ENCODE measurements at regions not wholly inside any gene's neighbourhood (a gene's known extent, or its start where the extent isn't known, plus 50 kb on each side); places are given as distances from the start of the nearest gene placed in this dataset.

- H3K36me3 ChIP-seq = no peaks in the 10 kb centered on the region
- no peak for DNase-seq (ENCODE audit: low spot score in 2 of 2)
- no peaks in the 10 kb centered on the region for H3K9me3 ChIP-seq
- WGBS = 43% methylated on average over 2 of the region's 2 CpGs
- no peaks in the 10 kb centered on the region for H3K4me1 ChIP-seq
- no peaks in the 10 kb centered on the region for H3K27me3 ChIP-seq
- no peak for TF ChIP-seq POLR2A (IDR thresholded peaks at IDR 0.05)
- no peak for TF ChIP-seq EP300 (IDR thresholded peaks at IDR 0.05)
- no peak for TF ChIP-seq CTCF (IDR thresholded peaks at IDR 0.05)
- TF ChIP-seq POLR2AphosphoS5 (IDR thresholded peaks at IDR 0.05) = no peak
- no peak overlapping the region for H3K27ac ChIP-seq
- no peak overlapping the region for H3K4me3 ChIP-seq
Observed at GRCh38 chr3:24843955-24844354, 349.3 kb upstream of the THRB start.

GRCh38 chr3:24845524-24846155 is 351.0 kb upstream of the THRB start:
- no peaks in the 10 kb centered on the region for H3K4me1 ChIP-seq
- no peak overlapping the region for H3K27ac ChIP-seq
- 53% methylated on average over 3 of the region's 3 CpGs for WGBS
- H3K27me3 ChIP-seq = no peaks in the 10 kb centered on the region
- no peak for DNase-seq (ENCODE audit: low spot score in 2 of 2)
- H3K9me3 ChIP-seq = no peaks in the 10 kb centered on the region
- no peak for TF ChIP-seq POLR2AphosphoS5 (IDR thresholded peaks at IDR 0.05)
- TF ChIP-seq EP300 (IDR thresholded peaks at IDR 0.05) = no peak
- no peak for TF ChIP-seq POLR2A (IDR thresholded peaks at IDR 0.05)
- TF ChIP-seq CTCF (IDR thresholded peaks at IDR 0.05) = no peak
- no peak overlapping the region for H3K4me3 ChIP-seq
- H3K36me3 ChIP-seq = no peaks in the 10 kb centered on the region

- H3K27ac ChIP-seq = no peak overlapping the region
- no peaks in the 10 kb centered on the region for H3K36me3 ChIP-seq
- no peaks in the 10 kb centered on the region for H3K9me3 ChIP-seq
- 35% methylated on average over 1 of the region's 1 CpG for WGBS
- no peak for TF ChIP-seq POLR2A (IDR thresholded peaks at IDR 0.05)
- no peak for TF ChIP-seq EP300 (IDR thresholded peaks at IDR 0.05)
- TF ChIP-seq CTCF (IDR thresholded peaks at IDR 0.05) = no peak
- no peak for TF ChIP-seq POLR2AphosphoS5 (IDR thresholded peaks at IDR 0.05)
- H3K4me1 ChIP-seq = no peaks in the 10 kb centered on the region
- no peak for DNase-seq (ENCODE audit: low spot score in 2 of 2)
- no peak overlapping the region for H3K4me3 ChIP-seq
- H3K27me3 ChIP-seq = no peaks in the 10 kb centered on the region
Observed at GRCh38 chr3:24846286-24846860, 351.7 kb upstream of the THRB start.

GRCh38 chr3:24850245-24850644 is 355.6 kb upstream of the THRB start:
- no peak for DNase-seq (ENCODE audit: low spot score in 2 of 2)
- H3K27ac ChIP-seq = no peak overlapping the region
- TF ChIP-seq CTCF (IDR thresholded peaks at IDR 0.05) (no peak), EP300 (IDR thresholded peaks at IDR 0.05) (no peak), POLR2AphosphoS5 (IDR thresholded peaks at IDR 0.05) (no peak), POLR2A (IDR thresholded peaks at IDR 0.05) (no peak)
- H3K4me1 ChIP-seq = no peaks in the 10 kb centered on the region
- H3K27me3 ChIP-seq = no peaks in the 10 kb centered on the region
- no peaks in the 10 kb centered on the region for H3K9me3 ChIP-seq
- 61% methylated on average over 2 of the region's 2 CpGs for WGBS
- no peaks in the 10 kb centered on the region for H3K36me3 ChIP-seq
- no peak overlapping the region for H3K4me3 ChIP-seq

- Histone ChIP-seq H3K4me3 (no peak overlapping the region), H3K36me3 (no peaks in the 10 kb centered on the region), H3K4me1 (no peaks in the 10 kb centered on the region), H3K27ac (no peak overlapping the region), H3K27me3 (no peaks in the 10 kb centered on the region), H3K9me3 (no peaks in the 10 kb centered on the region)
- TF ChIP-seq POLR2AphosphoS5 (IDR thresholded peaks at IDR 0.05) (no peak), EP300 (IDR thresholded peaks at IDR 0.05) (no peak), CTCF (IDR thresholded peaks at IDR 0.05) (no peak), POLR2A (IDR thresholded peaks at IDR 0.05) (no peak)
- WGBS = 45% methylated on average over 4 of the region's 4 CpGs
- no peak for DNase-seq (ENCODE audit: low spot score in 2 of 2)
Observed at GRCh38 chr3:24853685-24854490, 359.2 kb upstream of the THRB start.

Data from suprapubic skin (tissue), 4 donors.